GM12878 (cell line): ENCODE measurements at regions not wholly inside any gene's neighbourhood (a gene's known extent, or its start where the extent isn't known, plus 50 kb on each side); places are given as distances from the start of the nearest gene placed in this dataset.

Source experiments
- ATAC-seq: fragments of 200-7000 bp; cut with Tn5 transposase; 3 replicates; pipeline ENCODE4 v1.9.1; 2020; ENCODE audit warnings: mild to moderate bottlenecking, moderate library complexity
- BruUV-seq: library from RNA; stranded (reverse); fragments of 400-500 nt; replicated peaks from 2 replicates; lab custom pipeline; 2021; lab: Mats Ljungman, UMichigan
- CTCF ChIA-PET: fragments of 300-600 bp; sonication (Branson Sonifier 250); formaldehyde crosslinking; extraction: SDS; loops from one replicate; lab custom pipeline; 2021; ENCODE audit warnings: inconsistent platforms; lab: Yijun Ruan, JAX
- POLR2A ChIA-PET: fragments of 350-600 bp; formaldehyde crosslinking; extraction: SDS; loops from one replicate; lab custom pipeline; 2021; ENCODE audit warnings: inconsistent platforms; lab: Charles Lee
- RAD21 ChIA-PET: fragments of 300-600 bp; sonication (Branson Sonifier 250); formaldehyde crosslinking; loops from one replicate; lab custom pipeline; 2023; ENCODE audit warnings: antibody characterized with exemption; ENCODE audit not compliant: unreplicated experiment; lab: Charles Lee
- SMC1A ChIA-PET: fragments of 300-600 bp; sonication (Branson Sonifier 250); formaldehyde crosslinking; loops from one replicate; lab custom pipeline; 2023; ENCODE audit not compliant: unreplicated experiment, uncharacterized antibody; lab: Charles Lee
- DNase-seq: peaks from one replicate; pipeline ENCODE4 v3.0.0-alpha.2; 2011; ENCODE audit warnings: low read depth, low spot score
- FAIRE-seq: peaks from 3 replicates; lab custom pipeline; 2011; peaks lifted over from hg19 to GRCh38; lab: Jason Lieb, UNC
- H2AFZ ChIP-seq: 2 replicates; pipeline ENCODE4 v1.6.0; 2011; ENCODE audit warnings: low read depth, low read length, control low read depth; ENCODE audit not compliant: control insufficient read depth
- H3K27ac ChIP-seq: 2 replicates; pipeline ENCODE4 v1.5.1; 2011; ENCODE audit warnings: control low read depth; ENCODE audit not compliant: control insufficient read depth, insufficient read depth
- H3K27me3 ChIP-seq, 2 experiments: replicated peaks in 1 of 2; 2 replicates each; pipeline versions ENCODE4 v1.6.0 to v1.6.1; 2011; ENCODE audit warnings: low read length in 1 of 2; ENCODE audit not compliant: control insufficient read depth in 2 of 2, insufficient read depth in 2 of 2
- H3K36me3 ChIP-seq, 2 experiments: 2 replicates each; pipeline ENCODE4 v1.5.1; 2011; ENCODE audit warnings: low read length in 1 of 2; ENCODE audit not compliant: control insufficient read depth in 2 of 2, insufficient read depth in 2 of 2
- H3K4me1 ChIP-seq: 2 replicates; pipeline ENCODE4 v1.6.1; 2011; ENCODE audit warnings: mild to moderate bottlenecking, low read length, moderate library complexity, mixed read lengths; ENCODE audit not compliant: control insufficient read depth, insufficient read depth
- H3K4me2 ChIP-seq: 2 replicates; pipeline ENCODE4 v1.6.0; 2011; ENCODE audit warnings: control low read depth; ENCODE audit not compliant: control insufficient read depth, insufficient read depth
- H3K4me3 ChIP-seq: fragments of 200-600 bp; sonication (generic); 2 replicates; pipeline ENCODE4 v1.5.1; 2016
- H3K79me2 ChIP-seq: 2 replicates; pipeline ENCODE4 v1.6.0; 2011; ENCODE audit warnings: low read length; ENCODE audit not compliant: control insufficient read depth, insufficient read depth
- H3K9ac ChIP-seq: 2 replicates; pipeline ENCODE4 v1.8.0; 2011; ENCODE audit warnings: low read length, control low read depth, mixed read lengths; ENCODE audit not compliant: control insufficient read depth, insufficient read depth
- H3K9me3 ChIP-seq: replicated peaks from 3 replicates; pipeline ENCODE4 v1.5.1; 2011; ENCODE audit warnings: mild to moderate bottlenecking, low read length; ENCODE audit not compliant: control insufficient read depth, insufficient read depth
- H4K20me1 ChIP-seq: 2 replicates; pipeline ENCODE4 v1.6.0; 2011; ENCODE audit not compliant: control insufficient read depth, insufficient read depth
- CEBPB ChIP-seq, 2 experiments: fragments of 150-350 bp in 1 of 2; IDR thresholded peaks; 2 replicates each; pipeline ENCODE4 v1.6.1; 2012 to 2014; ENCODE audit warnings: low read depth in 2 of 2, low read length in 2 of 2, borderline replicate concordance in 1 of 2, inconsistent platforms in 1 of 2
- E2F4 ChIP-seq: IDR thresholded peaks from 2 replicates; pipeline ENCODE4 v1.6.1; 2012; ENCODE audit warnings: low read depth, low read length, improper control_type of control experiment
- E2F8 ChIP-seq: fragments of 450-650 bp; IDR thresholded peaks from 2 replicates; pipeline ENCODE4 v1.6.1; 2018; ENCODE audit warnings: mild to moderate bottlenecking, low read depth, moderate library complexity; ENCODE audit not compliant: partially characterized antibody
- EED ChIP-seq: sonication (generic); IDR thresholded peaks from 2 replicates; pipeline ENCODE4 v1.6.1; 2016; ENCODE audit warnings: antibody characterized with exemption, low read depth
- ESRRA ChIP-seq: IDR thresholded peaks from 2 replicates; pipeline ENCODE4 v1.6.1; 2012; ENCODE audit warnings: mild to moderate bottlenecking, low read length, improper control_type of control experiment
- EZH2 ChIP-seq: IDR thresholded peaks from 2 replicates; pipeline ENCODE4 v1.6.1; 2012; ENCODE audit warnings: low read depth, mild to moderate bottlenecking, control low read depth, inconsistent platforms, low read length, borderline replicate concordance; ENCODE audit not compliant: control insufficient read depth
- GABPA ChIP-seq: IDR thresholded peaks from 2 replicates; pipeline ENCODE4 v1.6.1; 2014; ENCODE audit warnings: antibody characterized with exemption, low read depth, mild to moderate bottlenecking, inconsistent platforms
- HCFC1 ChIP-seq: fragments of 150-350 bp; IDR thresholded peaks from 2 replicates; pipeline ENCODE4 v1.6.1; 2014; ENCODE audit warnings: low read length
- IRF4 ChIP-seq: IDR thresholded peaks from 2 replicates; pipeline ENCODE4 v1.6.1; 2011; ENCODE audit warnings: low read depth, low read length
- PRDM15 ChIP-seq: fragments of 450-650 bp; formaldehyde crosslinking; IDR thresholded peaks from 2 replicates; pipeline ENCODE4 v1.4.0; 2020; ENCODE audit warnings: mild to moderate bottlenecking, moderate library complexity
- RELA ChIP-seq: fragments of 450-650 bp; IDR thresholded peaks from 2 replicates; pipeline ENCODE4 v1.8.0; 2014; ENCODE audit warnings: borderline replicate concordance; ENCODE audit not compliant: partially characterized antibody
- RFX5 ChIP-seq: IDR thresholded peaks from 2 replicates; pipeline ENCODE4 v1.6.1; 2011; ENCODE audit warnings: low read depth, low read length, improper control_type of control experiment
- SMC3 ChIP-seq: IDR thresholded peaks from 2 replicates; pipeline ENCODE4 v1.6.1; 2011; ENCODE audit warnings: low read length, improper control_type of control experiment, borderline replicate concordance
- SREBF2 ChIP-seq: IDR thresholded peaks from 2 replicates; pipeline ENCODE4 v1.6.1; 2012; ENCODE audit warnings: mild to moderate bottlenecking, low read length
- TCF12 ChIP-seq: IDR thresholded peaks from 2 replicates; pipeline ENCODE4 v1.6.1; 2011; ENCODE audit warnings: low read depth, mild to moderate bottlenecking, low read length
- TCF7 ChIP-seq: IDR thresholded peaks from 2 replicates; pipeline ENCODE4 v1.6.1; 2014; ENCODE audit warnings: antibody characterized with exemption, borderline replicate concordance
- ZBED1 ChIP-seq: IDR thresholded peaks from 2 replicates; pipeline ENCODE4 v1.6.1; 2016; ENCODE audit warnings: borderline replicate concordance
- WGBS: methylation state at CpG from one replicate; pipeline ENCODE4 v1.1.6; 2016; ENCODE audit warnings: low lambda C conversion rate; ENCODE audit not compliant: insufficient replicate concordance, insufficient coverage; ENCODE audit errors: missing lambda C conversion rate; 5-methylcytosine and 5-hydroxymethylcytosine counted together
- in situ Hi-C: fragments of 300-500 bp; cut with MboI; formaldehyde crosslinking; loops from 9 replicates; pipeline ENCODE4 v1.14.3; 2018; ENCODE audit warnings: mixed read lengths
- intact Hi-C: fragments of 100-400 bp; cut with micrococcal nuclease; formaldehyde crosslinking; loops from one replicate; pipeline ENCODE4 v1.14.2; 2022; ENCODE audit not compliant: unreplicated experiment

GRCh38 chr13:47326061-47326460, 429.2 kb upstream of the HTR2A start:
- RAD21 ChIA-PET = no interaction called here
- no peaks in the 10 kb centered on the region for H3K27me3 ChIP-seq
- in situ Hi-C loops = no loop called here

More at GRCh38 chr13:47326061-47326460, 429.2 kb upstream of the HTR2A start:
- intact Hi-C loops = no loop called here
- Histone ChIP-seq H4K20me1 (no peaks in the 10 kb centered on the region), H3K36me3 (no peaks in the 10 kb centered on the region), H3K4me3 (no peak overlapping the region), H2AFZ (no peak overlapping the region), H3K9ac (no peak overlapping the region), H3K4me1 (no peaks in the 10 kb centered on the region), H3K4me2 (no peak overlapping the region), H3K27ac (no peak overlapping the region), H3K79me2 (no peaks in the 10 kb centered on the region), H3K9me3 (no peaks in the 10 kb centered on the region)
- ATAC-seq (no peak), DNase-seq (no peak), FAIRE-seq (no peak)
- TF ChIP-seq ESRRA (no peak), RELA (no peak), E2F8 (no peak), RFX5 (no peak), PRDM15 (CRISPR knock-in tag) (no peak), TCF12 (no peak), HCFC1 (no peak), GABPA (no peak), EED (no peak), SREBF2 (no peak), CEBPB (IDR thresholded peaks at IDR 0.05; ENCODE audit: borderline replicate concordance in 1 of 2, low read depth in 2 of 2, low read length in 2 of 2) (no peak), IRF4 (no peak), SMC3 (no peak), E2F4 (no peak), EZH2 (no peak), TCF7 (no peak), ZBED1 (no peak)
- ChIA-PET POLR2A (no interaction called here), CTCF (interaction anchor here (0.6 kb wide), 1 partner anchor 351 kb away, joined by 4 read pairs; no protein-coding TSS in a partner anchor), SMC1A (no interaction called here)
- no TSS peak for BruUV-seq
- WGBS = 0% methylated on average over 2 of the region's 2 CpGs
